ENCODE measurements at regions not wholly inside any gene's neighbourhood (a gene's known extent, or its start where the extent isn't known, plus 50 kb on each side); places are given as distances from the start of the nearest gene placed in this dataset.

- no peak for DNase-seq
Measured at GRCh38 chr15:87135109-87135508, 1055.4 kb downstream of the AGBL1 start.

- no peak for DNase-seq
Measured at GRCh38 chr15:87133704-87134103, 1054.0 kb downstream of the AGBL1 start.

GRCh38 chr15:87131067-87131466 is 1051.4 kb downstream of the AGBL1 start:
- DNase-seq, result no peak

- no peak for DNase-seq
Measured at GRCh38 chr15:87129916-87130315, 1050.2 kb downstream of the AGBL1 start.

DNA sequence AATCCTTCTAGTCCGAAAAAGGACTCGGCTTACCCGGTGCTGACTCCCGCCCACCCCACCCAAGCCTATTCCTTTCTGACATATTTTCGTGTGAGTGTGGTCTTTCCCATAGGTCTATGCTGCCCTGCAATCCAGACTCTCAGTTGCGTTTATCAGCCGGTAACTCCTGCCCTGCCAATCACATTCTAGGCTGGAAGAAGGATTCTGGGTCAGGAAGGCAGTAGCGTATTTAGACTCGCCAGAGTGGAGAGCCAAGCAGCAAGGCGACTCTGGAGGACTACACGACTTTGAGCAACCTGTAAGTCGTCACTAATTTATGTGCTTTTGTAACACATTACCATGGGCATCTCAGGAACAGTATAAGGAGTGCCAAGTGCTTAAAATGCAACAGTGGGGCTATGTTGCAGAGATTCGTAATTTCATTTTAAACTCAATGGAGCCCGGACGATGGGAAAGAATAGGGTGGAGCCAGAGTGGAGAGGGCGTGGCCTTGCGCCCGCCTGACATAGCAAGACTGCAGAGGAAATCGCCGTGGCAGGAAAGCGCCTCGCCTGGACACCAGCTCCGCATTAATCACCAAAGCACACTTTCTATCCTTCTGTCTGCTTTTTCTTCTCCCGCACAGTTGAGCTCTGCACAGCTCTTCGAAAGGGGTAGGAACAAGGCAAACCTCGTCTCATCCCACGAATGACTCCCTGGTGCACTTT is 1044.2 kb downstream of the AGBL1 start:
- no peak for DNase-seq

GRCh38 chr15:87121336-87121735 is 1041.7 kb downstream of the AGBL1 start:
- DNase-seq, result no peak

DNA sequence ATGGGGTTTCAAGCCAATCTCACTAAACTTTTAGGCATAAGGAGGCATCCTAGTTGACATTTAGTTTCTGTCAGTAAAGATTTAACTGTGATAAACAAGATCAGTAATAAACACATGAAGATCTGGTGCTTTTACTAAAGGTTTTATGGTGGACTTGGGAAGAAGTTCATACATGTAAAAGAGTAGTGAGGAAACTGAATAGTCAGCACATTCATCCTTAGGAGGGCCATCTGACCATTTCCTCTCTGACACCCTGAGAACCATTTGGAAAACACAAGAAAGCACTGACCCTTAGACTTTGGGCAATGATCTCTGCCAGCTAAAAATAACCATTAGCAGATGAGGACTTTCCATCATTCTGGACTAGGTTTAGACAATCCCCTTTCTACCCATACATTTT is 1040.9 kb downstream of the AGBL1 start:
- no peak for DNase-seq

DNA sequence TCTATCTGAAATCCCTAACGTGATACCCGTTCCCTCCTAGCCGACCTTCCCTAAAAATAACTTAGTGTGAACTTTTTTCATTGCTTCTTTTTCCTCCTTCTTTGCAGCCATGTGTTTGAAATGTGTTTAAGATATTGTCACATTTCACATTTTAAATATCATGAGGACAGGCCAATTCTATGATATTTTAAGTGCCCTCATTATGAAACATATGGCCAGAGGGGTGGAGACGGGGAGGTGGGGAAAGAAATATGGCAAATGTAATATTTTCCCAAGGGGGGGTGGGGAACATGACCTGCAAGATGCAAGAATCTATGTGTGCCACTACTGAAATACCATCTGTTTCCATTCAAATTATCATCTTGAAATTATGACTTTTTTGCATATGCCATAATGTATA is 1039.2 kb downstream of the AGBL1 start:
- no peak for DNase-seq

GRCh38 chr15:87118435-87118834 is 1038.8 kb downstream of the AGBL1 start:
- DNase-seq, result no peak

GRCh38 chr15:87115795-87116194 is 1036.1 kb downstream of the AGBL1 start:
- no peak for DNase-seq

DNA sequence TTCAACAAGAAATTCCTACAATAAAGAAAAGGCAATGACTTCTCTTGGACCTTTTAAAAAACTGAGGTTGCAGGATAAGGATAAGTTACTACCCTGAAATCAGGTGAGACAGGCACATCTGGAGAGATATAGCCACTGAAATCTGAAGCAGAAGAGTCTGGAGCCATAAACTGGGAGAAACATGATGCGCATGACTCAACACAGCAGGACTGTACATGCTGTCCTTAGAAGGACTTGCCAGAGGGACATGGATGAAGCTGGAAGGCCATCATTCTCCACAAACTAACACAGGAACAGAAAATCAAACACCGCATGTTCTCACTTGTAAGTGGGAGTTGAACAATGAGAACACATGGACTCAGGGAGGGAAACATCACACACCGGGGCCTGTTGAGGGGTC is 1020.2 kb downstream of the AGBL1 start:
- no peak for DNase-seq

DNA sequence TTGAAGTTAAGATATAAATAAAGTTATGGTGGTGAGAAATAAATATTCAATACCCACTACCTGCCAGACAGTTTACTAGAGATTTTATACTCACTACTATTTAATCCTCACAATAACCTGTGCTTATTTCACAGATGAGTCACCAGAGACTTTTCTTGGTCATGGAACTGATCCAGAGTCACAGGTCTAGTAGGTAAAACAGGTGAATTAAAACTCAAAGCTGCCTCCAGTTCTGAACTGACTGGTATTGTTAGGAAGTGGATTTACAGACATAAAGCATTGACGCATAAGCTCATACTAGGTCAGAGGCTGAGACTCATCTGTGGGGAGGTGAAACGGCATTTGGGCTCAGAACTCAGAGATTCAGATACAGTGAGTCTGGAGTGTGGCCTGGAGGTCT is 1009.9 kb downstream of the AGBL1 start:
- DNase-seq, result no peak

- DNase-seq, result no peak
Measured at GRCh38 chr15:87083201-87083600, 1003.5 kb downstream of the AGBL1 start.

DNA sequence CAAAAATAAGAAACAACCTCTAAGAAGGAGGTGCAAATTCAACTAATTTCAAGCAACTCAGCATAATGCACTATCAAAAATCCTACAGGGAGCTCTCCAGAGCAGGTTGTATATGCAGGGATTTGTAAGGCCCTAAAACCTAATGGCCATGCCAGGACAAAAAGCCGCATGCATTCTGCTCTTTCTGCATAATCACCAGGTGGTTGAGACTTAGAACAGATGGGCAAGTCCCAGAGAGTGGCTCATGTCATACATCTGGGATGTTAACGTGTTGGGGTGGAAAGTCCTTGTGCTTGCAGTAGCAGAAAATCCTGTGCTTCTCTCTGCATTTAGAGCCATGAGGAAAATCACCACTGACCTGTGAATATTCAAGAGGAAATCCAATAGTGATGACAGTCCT is 1002.9 kb downstream of the AGBL1 start:
- no peak for DNase-seq

GRCh38 chr15:87080547-87080946 is 1000.9 kb downstream of the AGBL1 start:
- no peak for DNase-seq
